ENCODE measurements at regions not wholly inside any gene's neighbourhood (a gene's known extent, or its start where the extent isn't known, plus 50 kb on each side); places are given as distances from the start of the nearest gene placed in this dataset.
"Not testable (repeated sequence)": the region's sequence is repeated elsewhere in the genome, so short reads cannot be mapped to it uniquely, and the experiment has no call there.

- in situ Hi-C loops (cut with MboI; ENCODE audit: low pct_unique_long_range_greater_than_20kb, low sequenced_read_pairs, unreplicated experiment): no loop called here
- DNase-seq (ENCODE audit: low spot score): no peak
- no peak for TF ChIP-seq CTCF (IDR thresholded peaks at IDR 0.05; ENCODE audit: extremely low read depth, insufficient read depth, missing control alignments)
Measured at GRCh38 chr2:4221434-4221833, 518.1 kb downstream of the DCDC2C start.

DNA sequence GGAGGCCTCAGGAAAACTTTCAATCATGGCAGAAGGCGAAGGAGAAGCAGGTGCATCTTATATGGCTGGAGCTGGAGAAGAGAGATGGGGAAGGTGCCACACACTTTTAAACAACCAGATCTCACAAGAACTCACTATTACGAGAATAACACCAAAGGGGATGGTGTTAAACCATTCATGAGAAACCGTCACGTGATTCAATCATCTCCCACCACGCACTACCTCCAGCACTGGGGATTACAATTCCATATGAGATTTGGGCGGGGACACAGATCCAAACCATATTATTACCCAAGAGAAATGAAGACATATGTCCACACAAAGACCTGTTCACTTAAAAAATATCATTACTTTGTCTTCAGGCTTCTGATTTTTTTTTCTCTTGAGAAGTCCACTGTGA lies 518.5 kb downstream of the DCDC2C start:
- in situ Hi-C loops (cut with MboI; ENCODE audit: low pct_unique_long_range_greater_than_20kb, low sequenced_read_pairs, unreplicated experiment): no loop called here
- no peak for DNase-seq (ENCODE audit: low spot score)
- no peak for TF ChIP-seq CTCF (IDR thresholded peaks at IDR 0.05; ENCODE audit: extremely low read depth, insufficient read depth, missing control alignments)

- DNase-seq (ENCODE audit: low spot score); in situ Hi-C loops (cut with MboI; ENCODE audit: low pct_unique_long_range_greater_than_20kb, low sequenced_read_pairs, unreplicated experiment): not testable (repeated sequence)
Measured at GRCh38 chr2:4244422-4244821, 541.0 kb downstream of the DCDC2C start.

DNA sequence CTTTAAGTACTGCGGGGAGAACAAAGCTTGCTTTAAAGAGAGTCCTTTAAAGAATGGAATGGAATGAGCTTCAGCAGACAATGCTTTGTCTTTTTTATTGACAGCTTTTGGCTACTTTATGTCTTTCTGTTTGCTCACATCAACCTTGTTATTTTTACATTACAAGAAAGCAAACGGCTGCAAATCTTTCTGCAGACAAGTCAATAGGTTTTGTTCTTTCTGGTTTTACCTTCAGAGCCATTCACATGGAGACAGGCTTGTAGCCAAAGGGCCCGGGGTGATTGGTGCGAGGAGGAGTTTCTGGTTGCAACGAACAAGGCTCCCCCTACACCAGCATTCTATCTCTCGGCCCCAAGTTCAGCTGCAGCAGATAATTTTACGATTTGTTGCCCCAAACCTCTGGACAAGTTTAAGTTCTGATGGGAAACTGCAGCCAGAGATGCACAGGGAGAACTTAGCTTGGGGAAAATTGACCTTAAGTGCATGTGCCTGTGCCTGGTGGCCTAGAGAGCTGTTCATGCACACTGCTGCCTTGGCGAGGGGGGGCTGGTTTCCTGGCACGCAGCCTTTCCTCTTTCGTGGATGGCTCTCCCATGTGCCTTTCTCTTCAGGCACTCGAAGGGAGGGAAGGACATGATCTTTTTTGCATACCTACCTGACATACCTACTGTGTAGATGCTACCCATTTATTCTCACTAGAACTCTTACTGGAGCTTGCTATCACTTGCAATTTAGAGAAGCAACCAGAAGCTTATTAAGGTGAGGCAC lies 543.2 kb downstream of the DCDC2C start:
- DNase-seq (ENCODE audit: low spot score): no peak
- no peak for TF ChIP-seq CTCF (IDR thresholded peaks at IDR 0.05; ENCODE audit: extremely low read depth, insufficient read depth, missing control alignments)
- in situ Hi-C loops (cut with MboI; ENCODE audit: low pct_unique_long_range_greater_than_20kb, low sequenced_read_pairs, unreplicated experiment): no loop called here

GRCh38 chr2:4247791-4248190 lies 544.4 kb downstream of the DCDC2C start:
- TF ChIP-seq CTCF (IDR thresholded peaks at IDR 0.05; ENCODE audit: extremely low read depth, insufficient read depth, missing control alignments): no peak
- no peak for DNase-seq (ENCODE audit: low spot score)
- in situ Hi-C loops (cut with MboI; ENCODE audit: low pct_unique_long_range_greater_than_20kb, low sequenced_read_pairs, unreplicated experiment): no loop called here

GRCh38 chr2:4255491-4255890 lies 552.1 kb downstream of the DCDC2C start:
- in situ Hi-C loops (cut with MboI; ENCODE audit: low pct_unique_long_range_greater_than_20kb, low sequenced_read_pairs, unreplicated experiment): no loop called here
- TF ChIP-seq CTCF (IDR thresholded peaks at IDR 0.05; ENCODE audit: extremely low read depth, insufficient read depth, missing control alignments): no peak
- DNase-seq (ENCODE audit: low spot score): no peak

DNA sequence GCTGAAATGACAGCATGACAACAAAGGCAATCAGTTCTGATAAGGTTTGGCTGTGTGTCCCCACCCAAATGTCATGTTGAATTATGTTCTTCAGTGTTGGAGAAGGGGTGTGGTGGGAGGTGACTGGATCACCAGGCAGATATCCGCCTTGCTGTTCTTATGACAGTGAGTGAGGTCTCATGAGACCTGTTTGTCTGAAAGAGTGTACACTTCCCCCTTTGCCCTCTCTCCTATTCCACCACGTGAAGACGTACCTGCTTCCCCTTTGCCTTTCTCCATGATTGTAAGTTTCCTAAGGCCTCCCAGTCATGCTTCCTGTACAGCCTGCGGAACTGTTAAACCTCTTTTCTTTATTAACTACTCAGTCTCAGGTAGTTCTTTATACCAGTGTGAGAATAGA lies 553.0 kb downstream of the DCDC2C start:
- in situ Hi-C loops (cut with MboI; ENCODE audit: low pct_unique_long_range_greater_than_20kb, low sequenced_read_pairs, unreplicated experiment): no loop called here
- TF ChIP-seq CTCF (IDR thresholded peaks at IDR 0.05; ENCODE audit: extremely low read depth, insufficient read depth, missing control alignments): no peak
- no peak for DNase-seq (ENCODE audit: low spot score)
